Aorta (tissue), 5 donors: ENCODE measurements at regions not wholly inside any gene's neighbourhood (a gene's known extent, or its start where the extent isn't known, plus 50 kb on each side); places are given as distances from the start of the nearest gene placed in this dataset.

Experiments used
- ATAC-seq: fragments of 200-7000 bp; cut with Tn5 transposase; one replicate; pipeline ENCODE4 v1.9.1; 2022; ENCODE audit warnings: moderate library complexity; ENCODE audit not compliant: low FRiP score
- DNase-seq, 2 donors: peaks; one replicate each; pipeline ENCODE4 v3.0.0-alpha.2; 2020
- H3K27ac ChIP-seq, 2 donors: one replicate each; pipeline ENCODE4 v1.5.1; 2013; ENCODE audit warnings: low read length in 2 of 2, mild to moderate bottlenecking in 2 of 2, moderate library complexity in 2 of 2, control low read depth in 1 of 2, inconsistent platforms in 1 of 2, low read depth in 1 of 2
- H3K27me3 ChIP-seq, 2 donors: one replicate each; pipeline ENCODE4 v1.6.1; 2013; ENCODE audit warnings: control low read depth in 1 of 2, low read length in 1 of 2, mild to moderate bottlenecking in 1 of 2, moderate library complexity in 1 of 2; ENCODE audit not compliant: insufficient read depth in 2 of 2, control insufficient read depth in 1 of 2
- H3K36me3 ChIP-seq, 2 donors: one replicate each; pipeline ENCODE4 v1.6.1; 2013; ENCODE audit warnings: control low read depth in 1 of 2, low read length in 1 of 2, mild to moderate bottlenecking in 1 of 2; ENCODE audit not compliant: insufficient read depth in 2 of 2, control insufficient read depth in 1 of 2
- H3K4me1 ChIP-seq, 2 donors: one replicate each; pipeline ENCODE4 v1.6.1; 2013; ENCODE audit warnings: low read length in 2 of 2, control low read depth in 1 of 2, mild to moderate bottlenecking in 1 of 2, moderate library complexity in 1 of 2; ENCODE audit not compliant: insufficient read depth in 2 of 2, control insufficient read depth in 1 of 2
- H3K4me3 ChIP-seq, 2 donors: one replicate each; pipeline ENCODE4 v1.5.1; 2013; ENCODE audit warnings: low read length in 2 of 2, control low read depth in 1 of 2, mild to moderate bottlenecking in 1 of 2
- H3K9me3 ChIP-seq: one replicate; pipeline ENCODE4 v1.6.1; 2013; ENCODE audit warnings: mild to moderate bottlenecking, low read length; ENCODE audit not compliant: control insufficient read depth
- WGBS, 2 donors: extraction: QIAGEN DNeasy Blood & Tissue Kit; methylation state at CpG; one replicate each; pipeline ENCODE4 v1.1.7; 2013; 5-methylcytosine and 5-hydroxymethylcytosine counted together
- intact Hi-C, 2 donors: fragments of 100-400 bp; cut with DNase I; formaldehyde crosslinking; loops; one replicate each; pipeline versions ENCODE4 v1.14.2 to v1.15.0; 2022
- donor health status: healthy with polysubstance abuse.
- donor health status: Bipolar disorder and iron deficiency.
- donor health status: DM: no; HTN: no; CAD: no.
- donor health status: DM: no; HTN: no; CAD: no.
- donor health status: DM: yes; HTN: yes; CAD: no.

DNA sequence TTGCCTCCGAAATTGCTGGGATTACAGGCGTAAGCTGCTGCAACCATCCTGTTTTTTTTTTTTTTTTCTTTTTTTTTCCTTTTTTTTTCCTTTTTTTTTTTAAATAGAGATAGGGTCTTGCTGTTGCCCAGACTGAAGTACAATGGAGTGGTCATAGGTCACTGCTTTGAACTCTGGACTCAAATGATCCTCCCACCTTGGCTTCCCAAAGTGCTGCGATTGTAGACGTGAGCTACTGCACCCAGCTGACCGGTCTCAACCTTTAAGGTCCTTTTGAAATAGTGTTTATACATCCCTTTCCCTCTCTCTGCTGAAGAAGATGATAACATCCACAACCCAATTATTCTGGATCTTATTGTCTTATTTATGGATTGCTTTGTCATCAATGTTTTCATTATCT lies 548.7 kb downstream of the GBA3 start:
- ATAC-seq = no peak
- 85 to 96% methylated on average over 5 of the region's 5 CpGs for WGBS, 2 donors
- intact Hi-C loops = no loop called here

GRCh38 chr4:23238848-23239247 lies 546.1 kb downstream of the GBA3 start:
- intact Hi-C loops = no loop called here

More for the DNA sequence above, 548.7 kb downstream of the GBA3 start:
- Histone ChIP-seq H3K27me3 (no peaks in the 10 kb centered on the region), H3K27ac (no peak overlapping the region), H3K4me3 (no peak overlapping the region), H3K36me3 (no peaks in the 10 kb centered on the region), H3K9me3 (no peaks in the 10 kb centered on the region), H3K4me1 (no peaks in the 10 kb centered on the region)
- no peak for DNase-seq

DNA sequence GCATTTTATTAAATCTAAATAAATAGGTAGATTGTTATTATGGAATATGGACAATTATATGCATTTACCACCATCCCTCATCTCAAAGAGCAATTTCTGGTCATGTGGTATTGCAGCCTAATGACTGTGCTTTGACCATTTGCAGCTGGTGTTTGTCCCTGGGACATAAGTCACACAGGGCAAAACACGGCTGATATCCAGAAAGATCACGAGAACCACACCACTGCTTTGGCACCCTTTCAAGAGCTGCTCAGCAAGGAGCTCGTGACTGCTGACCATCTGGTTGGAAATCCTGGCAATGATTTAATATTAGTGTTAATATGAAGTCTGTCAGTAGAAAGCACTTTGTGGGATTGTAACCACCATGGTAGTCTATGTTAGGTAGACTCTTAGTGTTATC lies 545.0 kb downstream of the GBA3 start:
- no peaks in the 10 kb centered on the region for H3K27me3 ChIP-seq
- no peaks in the 10 kb centered on the region for H3K9me3 ChIP-seq
- 14 to 21% methylated on average over 3 of the region's 3 CpGs for WGBS, 2 donors
- H3K27ac ChIP-seq = no peak overlapping the region
- intact Hi-C loops = no loop called here
- no peak overlapping the region for H3K4me3 ChIP-seq
- no peaks in the 10 kb centered on the region for H3K36me3 ChIP-seq
- no peaks in the 10 kb centered on the region for H3K4me1 ChIP-seq
- no peak for DNase-seq
- ATAC-seq = no peak

More at GRCh38 chr4:23238848-23239247, 546.1 kb downstream of the GBA3 start:
- no peak for DNase-seq
- H3K36me3 ChIP-seq = no peaks in the 10 kb centered on the region
- 53 to 54% methylated on average over 2 of the region's 2 CpGs for WGBS, 2 donors
- no peak overlapping the region for H3K4me3 ChIP-seq
- no peak for ATAC-seq
- no peaks in the 10 kb centered on the region for H3K9me3 ChIP-seq
- no peak overlapping the region for H3K27ac ChIP-seq
- no peaks in the 10 kb centered on the region for H3K27me3 ChIP-seq
- H3K4me1 ChIP-seq = no peaks in the 10 kb centered on the region

- DNase-seq (no peak), ATAC-seq (no peak)
- Histone ChIP-seq H3K27ac (no peak overlapping the region), H3K4me1 (no peaks in the 10 kb centered on the region), H3K27me3 (no peaks in the 10 kb centered on the region), H3K4me3 (no peak overlapping the region), H3K36me3 (no peaks in the 10 kb centered on the region), H3K9me3 (no peaks in the 10 kb centered on the region)
- WGBS, 2 donors = 12 to 14% methylated on average over 5 of the region's 5 CpGs
- intact Hi-C loops = no loop called here
Observed at GRCh38 chr4:23235628-23236390, 543.1 kb downstream of the GBA3 start.

- no peaks in the 10 kb centered on the region for H3K9me3 ChIP-seq
- no peaks in the 10 kb centered on the region for H3K4me1 ChIP-seq
- DNase-seq = no peak
- no peak overlapping the region for H3K27ac ChIP-seq
- no peaks in the 10 kb centered on the region for H3K27me3 ChIP-seq
- ATAC-seq = no peak
- H3K36me3 ChIP-seq = no peaks in the 10 kb centered on the region
- 92 to 93% methylated on average over 4 of the region's 4 CpGs for WGBS, 2 donors
- intact Hi-C loops = no loop called here
- no peak overlapping the region for H3K4me3 ChIP-seq
Observed at GRCh38 chr4:23234716-23235115, 542.0 kb downstream of the GBA3 start.

GRCh38 chr4:23234018-23234417 lies 541.3 kb downstream of the GBA3 start:
- Histone ChIP-seq H3K27ac (no peak overlapping the region), H3K9me3 (no peaks in the 10 kb centered on the region), H3K4me1 (no peaks in the 10 kb centered on the region), H3K27me3 (no peaks in the 10 kb centered on the region), H3K36me3 (no peaks in the 10 kb centered on the region), H3K4me3 (no peak overlapping the region)
- DNase-seq (no peak), ATAC-seq (no peak)
- intact Hi-C loops = no loop called here
- 27 to 32% methylated on average over 2 of the region's 2 CpGs for WGBS, 2 donors

- Histone ChIP-seq H3K36me3 (no peaks in the 10 kb centered on the region), H3K27me3 (no peaks in the 10 kb centered on the region), H3K4me3 (no peak overlapping the region), H3K4me1 (no peaks in the 10 kb centered on the region), H3K27ac (no peak overlapping the region), H3K9me3 (no peaks in the 10 kb centered on the region)
- intact Hi-C loops = no loop called here
- ATAC-seq = no peak
- WGBS, 2 donors = 75 to 78% methylated on average over 1 of the region's 1 CpG
- DNase-seq = no peak
Observed at GRCh38 chr4:23233596-23233995, 540.9 kb downstream of the GBA3 start.

GRCh38 chr4:23232987-23233386 lies 540.2 kb downstream of the GBA3 start:
- ATAC-seq (no peak), DNase-seq (no peak)
- no peaks in the 10 kb centered on the region for H3K9me3 ChIP-seq
- intact Hi-C loops = no loop called here
- H3K36me3 ChIP-seq = no peaks in the 10 kb centered on the region
- H3K27ac ChIP-seq = no peak overlapping the region
- 78 to 85% methylated on average over 2 of the region's 2 CpGs for WGBS, 2 donors
- H3K4me1 ChIP-seq = no peaks in the 10 kb centered on the region
- no peak overlapping the region for H3K4me3 ChIP-seq
- H3K27me3 ChIP-seq = no peaks in the 10 kb centered on the region

GRCh38 chr4:23225564-23225963 lies 532.8 kb downstream of the GBA3 start:
- no peaks in the 10 kb centered on the region for H3K4me1 ChIP-seq

More at GRCh38 chr4:23225564-23225963, 532.8 kb downstream of the GBA3 start:
- ATAC-seq = no peak
- DNase-seq = no peak
- intact Hi-C loops = no loop called here
- no peak overlapping the region for H3K27ac ChIP-seq
- no peak overlapping the region for H3K4me3 ChIP-seq
- peaks cover 1% of the 10 kb centered on the region for H3K9me3 ChIP-seq
- no peaks in the 10 kb centered on the region for H3K27me3 ChIP-seq
- WGBS, 2 donors = 68 to 84% methylated on average over 1 of the region's 1 CpG
- H3K36me3 ChIP-seq = no peaks in the 10 kb centered on the region
